NB4 (cell line): ENCODE measurements at regions not wholly inside any gene's neighbourhood (a gene's known extent, or its start where the extent isn't known, plus 50 kb on each side); places are given as distances from the start of the nearest gene placed in this dataset.

Experiments
- DNase-seq: peaks from one replicate; pipeline ENCODE4 v3.0.0; 2010; ENCODE audit warnings: low read depth
- H3K4me3 ChIP-seq: one replicate; pipeline ENCODE4 v1.5.1; 2011; ENCODE audit warnings: mild to moderate bottlenecking, low read depth, low read length, moderate library complexity
- CTCF ChIP-seq: IDR thresholded peaks from one replicate; pipeline ENCODE4 v1.5.1; 2012; ENCODE audit warnings: low read depth, low read length
- MAX ChIP-seq: IDR thresholded peaks from 2 replicates; pipeline ENCODE4 v1.6.1; 2011; ENCODE audit warnings: low read depth, low read length
- MYC ChIP-seq: IDR thresholded peaks from 2 replicates; pipeline ENCODE4 v1.6.1; 2011; ENCODE audit warnings: low read depth, low read length
- POLR2A ChIP-seq: IDR thresholded peaks from 2 replicates; pipeline ENCODE4 v1.6.1; 2011; ENCODE audit warnings: mild to moderate bottlenecking; ENCODE audit not compliant: insufficient read length; ENCODE audit errors: extremely low read depth

- DNase-seq = no peak
- H3K4me3 ChIP-seq = no peak overlapping the region
- TF ChIP-seq MAX (no peak), CTCF (no peak), POLR2A (no peak), MYC (no peak)
These were observed 239.4 kb downstream of the ARHGAP12 start for GRCh38 chr10:31689233-31689632.

GRCh38 chr10:31687663-31688482, 240.8 kb downstream of the ARHGAP12 start:
- TF ChIP-seq CTCF (no peak), MAX (no peak), POLR2A (no peak), MYC (no peak)
- H3K4me3 ChIP-seq = no peak overlapping the region
- DNase-seq = no peak

GRCh38 chr10:31686599-31686998, 242.0 kb downstream of the ARHGAP12 start:
- no peak overlapping the region for H3K4me3 ChIP-seq
- no peak for DNase-seq
- TF ChIP-seq MYC (no peak), MAX (no peak), POLR2A (no peak), CTCF (no peak)

- DNase-seq = peak; percentile 5
- TF ChIP-seq POLR2A (no peak), MYC (no peak), MAX (no peak), CTCF (no peak)
- no peak overlapping the region for H3K4me3 ChIP-seq
These were observed 244.9 kb downstream of the ARHGAP12 start for GRCh38 chr10:31683682-31684081.

GRCh38 chr10:31679936-31680335, 248.7 kb downstream of the ARHGAP12 start:
- DNase-seq = no peak
- TF ChIP-seq MAX (no peak), CTCF (no peak), MYC (no peak), POLR2A (no peak)
- no peak overlapping the region for H3K4me3 ChIP-seq
